Omental fat pad (tissue), 2 donors: ENCODE measurements at regions not wholly inside any gene's neighbourhood (a gene's known extent, or its start where the extent isn't known, plus 50 kb on each side); places are given as distances from the start of the nearest gene placed in this dataset. TPM values are rescaled to one million over a fixed set of nuclear protein-coding genes. Genes with fewer than 3 reads are reported as not detected.
"Not testable (repeated sequence)": the region's sequence is repeated elsewhere in the genome, so short reads cannot be mapped to it uniquely, and the experiment has no call there.

Source experiments
- ATAC-seq: fragments of 150-250 bp; one replicate; pipeline ENCODE4 v1.9.1; 2016; ENCODE audit warnings: mild to moderate bottlenecking, moderate library complexity; ENCODE audit not compliant: low FRiP score
- DNase-seq: peaks from one replicate; pipeline ENCODE4 v3.0.0-alpha.2; 2019; ENCODE audit warnings: low spot score
- small RNA-seq: library from RNA; depleted of rRNA; stranded (forward); fragments of <200 nt; gene quantifications from one replicate; pipeline ENCODE3, GENCODE V24; 2016

DNA sequence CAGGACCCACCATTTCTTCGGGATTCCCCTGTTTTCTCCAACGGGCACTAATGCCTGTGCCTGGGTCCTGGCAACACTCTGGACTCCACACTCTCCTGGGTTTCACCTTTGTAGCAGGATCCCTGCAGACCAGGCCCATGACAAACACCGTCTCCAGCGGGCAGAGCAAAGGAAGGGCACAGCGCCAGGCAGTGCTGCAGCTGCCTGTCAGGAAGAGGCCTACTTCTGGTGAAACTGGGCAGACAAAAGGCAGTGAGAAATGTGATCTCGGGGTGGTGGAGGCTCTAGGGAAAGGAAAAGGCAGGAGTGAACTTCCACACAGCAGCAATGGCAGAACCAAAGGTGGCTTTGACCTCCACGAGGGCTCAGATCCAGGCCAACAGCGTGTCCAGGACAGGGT, 165.3 kb downstream of the OR4F15 start:
- ATAC-seq, DNase-seq: not testable (repeated sequence)

DNA sequence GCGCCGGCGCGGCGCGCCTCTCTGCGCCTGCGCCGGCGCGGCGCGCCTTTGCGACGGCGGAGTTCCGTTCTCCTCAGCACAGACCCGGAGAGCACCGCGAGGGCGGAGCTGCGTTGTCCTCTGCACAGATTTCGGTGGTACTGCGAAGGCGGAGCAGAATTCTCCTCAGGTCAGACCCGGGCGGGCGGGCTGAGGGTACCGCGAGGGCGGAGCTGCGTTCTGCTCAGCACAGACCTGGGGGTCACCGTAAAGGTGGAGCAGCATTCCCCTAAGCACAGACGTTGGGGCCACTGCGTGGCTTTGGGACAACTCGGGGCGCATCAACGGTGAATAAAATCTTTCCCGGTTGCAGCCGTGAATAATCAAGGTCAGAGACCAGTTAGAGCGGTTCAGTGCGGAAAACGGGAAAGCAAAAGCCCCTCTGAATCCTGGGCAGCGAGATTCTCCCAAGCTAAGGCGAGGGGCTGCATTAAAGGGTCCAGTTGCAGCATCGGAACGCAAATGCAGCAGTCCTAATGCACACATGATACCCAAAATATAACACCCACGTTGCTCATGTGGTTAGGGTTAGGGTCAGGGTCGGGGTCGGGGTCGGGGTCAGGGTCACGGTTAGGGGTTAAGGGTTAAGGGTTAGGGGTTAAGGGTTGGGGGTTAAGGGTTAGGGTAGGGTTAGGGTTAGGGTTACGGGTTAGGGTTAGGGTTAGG, 168.4 kb downstream of the OR4F15 start:
- ATAC-seq (peak; percentile 89), DNase-seq (peak; percentile 24)

Small RNAs in the stretch of these regions (small RNA-seq; reads per million reads assigned to genes)
- not detected for gene AC140725.2
- gene MIR6859-3, result not detected
